Right renal cortex interstitium (tissue), 3 donors: ENCODE measurements at regions not wholly inside any gene's neighbourhood (a gene's known extent, or its start where the extent isn't known, plus 50 kb on each side); places are given as distances from the start of the nearest gene placed in this dataset.
"Not testable (repeated sequence)": the region's sequence is repeated elsewhere in the genome, so short reads cannot be mapped to it uniquely, and the experiment has no call there.

Source experiments
- DNase-seq, 3 donors: peaks; one replicate each; pipeline ENCODE4 v3.0.0-alpha.2; 2013; ENCODE audit warnings: low read depth in 3 of 3, low spot score in 2 of 3

DNA sequence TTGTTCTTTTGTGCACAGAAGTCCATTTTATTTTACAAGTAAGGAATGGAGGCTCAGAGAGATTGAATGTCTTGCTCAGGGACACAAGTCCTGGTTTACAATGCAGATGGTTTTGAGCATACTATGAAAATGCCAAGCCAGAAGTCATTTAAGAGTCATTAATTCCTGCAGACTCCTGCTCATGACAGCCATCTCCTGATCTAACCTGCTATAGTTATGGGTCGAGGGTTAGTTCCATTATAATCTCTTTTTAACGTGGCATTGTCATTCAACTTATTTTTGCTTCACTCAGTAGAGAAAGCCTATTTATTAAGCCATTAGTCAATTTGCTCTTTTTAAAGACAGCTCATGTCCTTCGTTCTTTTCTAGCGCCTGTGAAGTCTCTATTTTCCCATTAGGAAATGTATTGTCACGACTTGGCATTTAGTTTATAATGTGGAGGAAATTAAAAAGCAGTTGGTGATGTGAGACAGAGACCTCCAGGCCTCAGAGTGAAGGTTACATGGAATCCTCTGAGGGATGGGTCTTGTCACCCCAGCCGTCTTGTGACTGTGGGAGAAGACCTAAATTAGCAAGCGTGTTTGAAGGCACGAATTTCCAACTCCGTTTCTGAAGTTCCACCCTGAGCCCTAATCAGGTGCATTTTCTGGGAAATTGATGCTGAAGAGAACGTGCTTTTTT is 84.1 kb downstream of the ACTBL2 start:
- DNase-seq, result no peak

DNA sequence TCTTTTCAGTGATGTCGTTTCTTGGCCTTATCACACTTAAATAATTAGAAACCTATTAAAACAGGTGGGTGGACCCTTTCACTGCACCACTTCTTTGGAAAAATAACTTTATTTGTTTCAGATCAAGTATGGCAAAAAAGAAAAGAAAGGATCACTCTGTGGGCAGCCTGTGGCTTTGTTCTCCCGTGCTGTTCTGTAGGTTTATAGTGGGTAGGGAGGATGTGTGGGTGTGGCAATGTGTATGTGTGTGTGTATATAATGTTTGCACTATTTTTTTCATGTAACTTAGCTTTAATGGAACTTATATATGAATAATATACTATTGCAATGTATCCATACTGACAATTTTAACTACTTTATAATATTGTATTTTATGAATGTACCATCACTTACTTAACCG is 85.9 kb downstream of the ACTBL2 start:
- DNase-seq, result no peak

DNA sequence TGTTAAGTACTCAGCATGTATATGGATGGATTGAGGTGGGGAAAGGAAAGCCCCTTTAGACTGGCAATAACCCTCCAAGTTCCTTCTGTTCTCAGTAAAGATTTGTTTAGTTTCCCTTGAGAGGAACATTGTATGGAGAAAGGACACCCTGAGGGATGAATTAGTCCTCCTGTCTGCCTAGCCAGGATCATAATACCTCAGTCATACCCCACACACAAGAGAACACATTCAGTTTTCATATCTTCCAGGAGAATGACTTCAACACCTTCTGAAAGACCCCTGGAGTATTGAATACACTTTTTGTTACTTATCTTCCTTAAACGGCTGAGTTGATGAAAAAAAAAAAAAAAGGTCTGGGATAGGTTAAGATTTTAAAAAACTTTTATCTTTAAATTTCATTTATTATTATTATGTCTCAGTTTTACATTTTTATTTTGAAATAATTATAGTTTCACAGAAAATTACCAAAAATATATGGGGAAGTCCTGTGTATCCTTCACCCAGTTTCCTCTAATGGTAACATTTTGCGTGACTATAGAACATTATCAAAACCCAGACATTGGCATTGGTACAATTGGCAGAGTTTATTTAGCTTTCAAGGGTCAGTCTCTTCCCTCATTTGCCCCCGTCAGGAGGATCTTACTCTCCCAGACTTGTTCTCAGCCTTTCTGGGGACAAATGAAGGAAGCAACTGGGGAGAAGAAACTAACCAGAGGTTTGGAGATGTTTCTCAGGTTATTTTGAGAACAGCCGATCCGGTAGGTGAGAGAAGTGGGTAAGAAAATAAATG is 88.0 kb downstream of the ACTBL2 start:
- DNase-seq, result no peak

GRCh38 chr5:57386958-57387357 is 95.7 kb downstream of the ACTBL2 start:
- no peak for DNase-seq

- DNase-seq, result no peak
Measured at GRCh38 chr5:57383093-57383861, 99.3 kb downstream of the ACTBL2 start.

GRCh38 chr5:57382655-57383054 is 100.0 kb downstream of the ACTBL2 start:
- no peak for DNase-seq

GRCh38 chr5:57370376-57370775 is 112.2 kb downstream of the ACTBL2 start:
- DNase-seq, result no peak

DNA sequence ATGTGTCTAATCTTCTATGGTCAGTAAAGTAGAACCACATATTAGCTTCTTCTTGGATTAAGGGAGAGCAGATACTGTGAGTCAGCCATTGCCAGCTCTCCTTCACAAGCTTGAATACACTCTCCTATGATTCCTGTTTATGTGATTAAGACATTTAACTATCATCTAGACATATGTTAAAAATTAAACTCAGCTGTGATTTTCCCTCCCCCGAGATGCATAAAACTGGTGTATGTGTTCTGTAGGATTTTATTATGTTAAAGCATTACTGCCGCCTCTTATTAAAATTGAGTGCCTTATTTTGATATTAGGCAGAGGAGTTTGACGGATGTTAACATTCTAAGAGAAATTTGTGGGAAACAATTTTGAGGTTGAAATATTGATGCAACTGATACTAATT is 114.6 kb downstream of the ACTBL2 start:
- no peak for DNase-seq

DNA sequence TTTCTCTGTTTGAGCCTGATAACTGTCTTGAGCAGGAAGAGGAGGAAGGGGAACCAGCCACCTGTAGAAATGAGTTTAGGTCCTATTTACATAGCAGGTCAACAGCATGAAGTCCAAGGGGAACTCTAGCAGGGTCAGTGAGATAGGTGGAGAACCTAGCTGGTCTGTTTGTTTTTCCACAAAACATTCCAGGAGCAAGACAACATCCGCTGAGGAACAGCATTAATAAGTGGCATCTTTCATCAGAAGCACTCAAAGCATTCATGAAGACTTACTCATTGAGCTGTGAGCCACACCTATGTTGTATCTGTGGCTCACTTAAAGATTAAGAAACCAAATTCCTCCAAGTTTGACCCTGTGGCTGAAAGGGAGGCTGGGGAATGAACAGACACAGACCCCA is 115.9 kb downstream of the ACTBL2 start:
- no peak for DNase-seq

GRCh38 chr5:57362951-57363350 is 119.7 kb downstream of the ACTBL2 start:
- DNase-seq, result no peak

- DNase-seq, result no peak
Measured at GRCh38 chr5:57360871-57361270, 121.7 kb downstream of the ACTBL2 start.

DNA sequence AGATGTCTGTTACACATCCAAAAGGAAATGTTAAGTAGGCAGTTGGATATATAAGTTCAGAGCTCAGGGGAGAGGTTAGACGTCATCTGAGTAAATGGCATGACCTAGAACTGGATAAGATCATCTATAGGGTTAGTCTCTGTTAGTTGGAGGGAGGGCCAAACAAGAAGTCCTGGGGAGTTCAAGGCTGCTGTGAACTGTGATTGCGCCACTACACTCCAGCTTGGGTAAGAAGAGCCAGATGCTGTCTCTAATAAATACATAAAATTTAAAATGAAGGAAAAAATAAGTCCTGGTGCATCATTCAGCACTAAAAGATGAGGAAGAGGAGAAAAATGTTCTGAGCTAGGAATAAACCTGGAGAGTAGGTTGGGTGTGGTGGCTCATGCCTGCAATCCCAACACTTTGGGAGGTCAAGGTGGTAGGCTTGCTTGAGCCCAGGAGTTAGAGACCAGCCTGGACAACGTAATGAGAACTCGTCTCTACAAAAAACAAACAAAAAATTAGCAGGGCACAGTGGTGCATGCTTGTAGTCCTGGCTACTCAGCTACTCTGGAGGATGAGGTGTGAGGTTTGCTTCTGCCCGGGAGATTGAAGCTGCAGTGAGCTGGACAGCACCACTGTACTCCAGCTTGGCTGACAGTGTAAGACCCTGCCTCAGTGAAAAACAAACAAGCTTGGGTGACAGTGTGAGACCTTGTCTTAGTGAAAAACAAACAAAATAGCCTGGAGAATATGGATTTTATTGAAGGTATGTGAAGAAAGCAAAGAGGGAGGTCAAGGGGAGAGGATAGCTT is 123.6 kb downstream of the ACTBL2 start:
- no peak for DNase-seq

GRCh38 chr5:57356850-57357249 is 125.8 kb downstream of the ACTBL2 start:
- DNase-seq, result not testable (repeated sequence)

GRCh38 chr5:57349214-57349613 is 133.4 kb downstream of the ACTBL2 start:
- DNase-seq, result no peak

GRCh38 chr5:57348376-57349140 is 134.1 kb downstream of the ACTBL2 start:
- DNase-seq, result no peak

DNA sequence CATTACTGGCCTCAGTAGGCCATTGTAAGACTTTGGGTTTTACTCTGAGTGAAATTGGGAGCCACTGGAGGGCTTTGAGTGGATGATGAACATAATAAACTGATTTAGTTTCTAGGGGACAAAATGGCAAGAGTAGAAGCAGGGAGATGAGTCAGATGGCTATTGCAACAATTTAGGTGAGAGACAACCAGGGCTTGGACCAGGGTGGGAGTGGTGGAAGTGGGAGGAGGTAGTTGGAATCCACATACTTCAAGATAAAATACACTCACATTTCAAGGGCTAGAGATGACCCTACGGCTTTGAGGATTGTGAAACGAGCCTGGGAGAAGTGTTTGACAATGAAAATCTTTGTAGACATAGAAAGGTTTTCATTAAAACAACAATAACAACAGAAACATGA is 136.3 kb downstream of the ACTBL2 start:
- DNase-seq, result no peak

DNA sequence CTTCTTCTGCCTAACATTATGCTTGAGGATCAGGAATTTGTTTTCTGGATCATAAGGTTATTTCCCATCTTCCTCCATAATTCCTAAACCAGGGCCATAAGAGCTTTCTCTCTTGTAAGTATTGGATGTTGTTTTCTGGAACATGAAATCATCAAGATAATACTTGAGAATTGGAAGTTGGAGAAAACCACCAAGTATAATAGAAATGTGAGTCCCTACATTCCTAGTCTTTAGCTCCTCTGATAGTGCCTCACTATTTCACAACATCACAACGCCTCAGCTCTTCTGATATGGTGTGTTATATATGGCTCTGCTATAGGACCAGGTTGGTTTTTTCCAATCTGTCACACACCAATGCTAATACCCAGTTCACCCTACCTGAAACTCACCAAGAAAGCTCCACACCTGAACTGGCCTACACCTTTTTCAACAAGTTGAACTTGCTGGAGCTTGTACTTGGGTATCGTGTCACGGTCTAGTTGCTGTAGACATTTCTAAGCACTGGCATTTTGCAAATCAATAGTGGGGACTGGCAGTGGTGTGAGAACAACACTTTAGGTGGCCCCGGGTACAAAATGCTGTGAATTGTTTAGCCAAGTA is 141.1 kb downstream of the ACTBL2 start:
- no peak for DNase-seq

GRCh38 chr5:57340681-57341080 is 141.9 kb downstream of the ACTBL2 start:
- DNase-seq, result no peak

GRCh38 chr5:57339521-57339920 is 143.1 kb downstream of the ACTBL2 start:
- no peak for DNase-seq

DNA sequence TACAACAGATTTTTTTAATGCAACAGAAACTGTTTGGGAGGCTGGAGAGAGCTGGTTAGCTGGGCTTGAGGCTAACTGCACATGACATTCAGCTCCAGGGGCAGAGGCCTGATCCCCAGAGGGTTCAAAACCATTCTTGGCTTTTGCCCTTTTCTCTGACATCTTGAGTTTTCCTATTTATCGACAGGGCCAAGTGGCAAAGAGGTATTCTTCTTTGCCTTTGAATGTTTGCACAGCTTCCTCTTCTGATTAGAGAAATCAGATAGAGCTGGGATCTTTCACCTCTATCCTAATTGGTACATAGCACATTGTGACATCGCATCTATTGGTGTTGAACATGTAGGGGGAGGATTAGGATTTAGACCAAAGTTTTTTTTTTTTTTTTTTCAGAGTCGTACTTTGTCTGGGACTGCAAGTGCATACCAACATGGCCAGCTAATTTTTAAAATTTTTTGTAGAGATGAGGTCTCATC is 143.7 kb downstream of the ACTBL2 start:
- no peak for DNase-seq
